PC-3 (cell line): ENCODE measurements at regions not wholly inside any gene's neighbourhood (a gene's known extent, or its start where the extent isn't known, plus 50 kb on each side); places are given as distances from the start of the nearest gene placed in this dataset.

Experiments used
- CTCF ChIP-seq: fragments of 300-600 bp; sonication (generic); conservative IDR thresholded peaks from 2 replicates; pipeline ENCODE4 v1.5.1; 2017; ENCODE audit warnings: antibody characterized with exemption, low read depth, mild to moderate bottlenecking, low read length
- EZH2 ChIP-seq: fragments of 300-600 bp; sonication (generic); IDR thresholded peaks from one replicate; pipeline ENCODE4 v1.6.1; 2017; ENCODE audit warnings: antibody characterized with exemption, mild to moderate bottlenecking, low read length; ENCODE audit not compliant: unreplicated experiment

GRCh38 chr9:16170119-16170518 is 617.3 kb downstream of the CCDC171 start:
- TF ChIP-seq CTCF (no peak), EZH2 (no peak)
